C4-2B (cell line): ENCODE measurements at regions not wholly inside any gene's neighbourhood (a gene's known extent, or its start where the extent isn't known, plus 50 kb on each side); places are given as distances from the start of the nearest gene placed in this dataset.

Source experiments
- CTCF ChIP-seq: fragments of 450-650 bp; conservative IDR thresholded peaks from 2 replicates; pipeline ENCODE4 v1.5.1; 2017; ENCODE audit warnings: mild to moderate bottlenecking
- ZFX ChIP-seq: fragments of 450-650 bp; IDR thresholded peaks from 2 replicates; pipeline ENCODE4 v1.6.1; 2017

GRCh38 chr14:71388336-71388735, 481.1 kb downstream of the PCNX1 start:
- TF ChIP-seq CTCF (no peak), ZFX (no peak)
